Heart left ventricle (tissue), 16 donors: ENCODE measurements at regions not wholly inside any gene's neighbourhood (a gene's known extent, or its start where the extent isn't known, plus 50 kb on each side); places are given as distances from the start of the nearest gene placed in this dataset.

Source experiments
- ATAC-seq, 4 donors: fragments of 200-7000 bp; cut with Tn5 transposase; one replicate each; pipeline ENCODE4 v1.9.1; 2020 to 2022; ENCODE audit warnings: moderate library complexity in 4 of 4, mild to moderate bottlenecking in 3 of 4, moderate number of reproducible peaks in 1 of 4
- DNase-seq, 5 donors: peaks; one replicate each; pipeline ENCODE4 v3.0.0-alpha.2; 2020
- H3K27ac ChIP-seq, 12 donors: fragments of 200-600 bp; sonication (generic) in 4 of 12; one replicate each; pipeline versions ENCODE4 v1.5.0 to v1.8.0; 2016 to 2022; ENCODE audit warnings: mild to moderate bottlenecking in 2 of 12
- H3K27me3 ChIP-seq, 9 donors: fragments of 200-600 bp; sonication (generic) in 2 of 9; one replicate each; pipeline versions ENCODE4 v1.5.1 to v1.8.0; 2016 to 2022; ENCODE audit warnings: mild to moderate bottlenecking in 3 of 9
- H3K36me3 ChIP-seq, 9 donors: fragments of 200-600 bp; sonication (generic) in 2 of 9; one replicate each; pipeline versions ENCODE4 v1.5.0 to v1.8.0; 2018 to 2022; ENCODE audit warnings: mild to moderate bottlenecking in 2 of 9
- H3K4me1 ChIP-seq, 12 donors: fragments of 200-600 bp; sonication (generic) in 4 of 12; one replicate each; pipeline versions ENCODE4 v1.5.0 to v1.8.0; 2016 to 2022; ENCODE audit warnings: mild to moderate bottlenecking in 3 of 12
- H3K4me3 ChIP-seq, 12 donors: fragments of 200-600 bp; sonication (generic) in 4 of 12; one replicate each; pipeline versions ENCODE4 v1.5.0 to v1.8.0; 2017 to 2022; ENCODE audit warnings: mild to moderate bottlenecking in 9 of 12, moderate library complexity in 4 of 12
- H3K9me3 ChIP-seq, 12 donors: fragments of 200-600 bp; sonication (generic) in 4 of 12; one replicate each; pipeline versions ENCODE4 v1.5.0 to v1.8.0; 2016 to 2022; ENCODE audit warnings: mild to moderate bottlenecking in 1 of 12
- CTCF ChIP-seq, 12 donors: fragments of 200-600 bp; sonication (generic) in 4 of 12; IDR thresholded peaks; one replicate each; pipeline versions ENCODE4 v1.5.0 to v1.8.0; 2018 to 2022; ENCODE audit warnings: antibody characterized with exemption in 12 of 12, mild to moderate bottlenecking in 5 of 12
- POLR2A ChIP-seq, 2 donors: fragments of 450-650 bp; IDR thresholded peaks; one replicate each; pipeline ENCODE4 v1.6.1; 2017; ENCODE audit warnings: antibody characterized with exemption in 2 of 2, mild to moderate bottlenecking in 2 of 2, moderate library complexity in 2 of 2
- WGBS, 4 donors: extraction: QIAGEN DNeasy Blood & Tissue Kit in 2 of 4; methylation state at CpG; one replicate each; pipeline versions ENCODE4 v1.1.5 to v1.1.7; 2013 to 2018; 5-methylcytosine and 5-hydroxymethylcytosine counted together
- intact Hi-C, 10 donors: fragments of 100-400 bp; cut with DNase I; formaldehyde crosslinking; loops; one replicate each; pipeline versions ENCODE4 v1.11.1 to v1.14.2; 2022
- donor health status: ischemic (EF 13 %, LVEDD 7.1; RV severe dilation, severe dysfunction).
- donor health status: healthy with polysubstance abuse.
- donor health status: DM: no; HTN: yes; CAD: no.
- donor health status: DM: no; HTN: no; CAD: no.
- donor health status: ischemic (EF 25% LVEDD 6.9; RV normal size, moderate dysfunction).
- donor health status: ischemic (EF 25% LVEDD 5.7; RV mildly dilated, moderate dysfunction).
- donor health status: healthy.
- donor health status: DM: yes; HTN: yes; CAD: no.
- donor health status: ischemic (EF 35%, LVEDD 5.7; RV mildly dilated, moderate dysfunction).
- donor health status: nonischemic (EF 11% LVEDD 7.7; RV severe dilation, severe dysfunction).
- donor health status: DM: yes; HTN: yes; CAD: no.
- donor health status: PGD.
- donor health status: ischemic (EF 29% LVEDD 5.4; RV normal size, mild dysfunction).
- donor health status: nonischemic (EF 23%, LVEDD 6.1; RV moderate dilation, normal function).

GRCh38 chr6:130622142-130622541, 205.1 kb upstream of the SMLR1 start:
- ATAC-seq, result no peak
- no peak for TF ChIP-seq CTCF (IDR thresholded peaks at IDR 0.05)
- no peak for TF ChIP-seq POLR2A (IDR thresholded peaks at IDR 0.05)
- intact Hi-C loops, result no loop called here

GRCh38 chr6:130624046-130624445, 203.2 kb upstream of the SMLR1 start:
- no peaks in the 10 kb centered on the region for H3K36me3 ChIP-seq
- ATAC-seq, result no peak
- intact Hi-C loops, result no loop called here

More at GRCh38 chr6:130622142-130622541, 205.1 kb upstream of the SMLR1 start:
- H3K4me1 ChIP-seq, result no peaks in the 10 kb centered on the region
- H3K36me3 ChIP-seq, result no peaks in the 10 kb centered on the region
- peaks cover 0 to 17% (median 0%) of the 10 kb centered on the region in 12 donors for H3K9me3 ChIP-seq
- H3K27ac ChIP-seq, result no peak overlapping the region
- no peak for DNase-seq
- H3K27me3 ChIP-seq, result no peaks in the 10 kb centered on the region
- H3K4me3 ChIP-seq, result no peak overlapping the region

GRCh38 chr6:130625825-130626527, 201.2 kb upstream of the SMLR1 start:
- no peaks in the 10 kb centered on the region for H3K36me3 ChIP-seq
- H3K4me3 ChIP-seq, result no peak overlapping the region
- no peak overlapping the region for H3K27ac ChIP-seq
- intact Hi-C loops, result no loop called here
- no peaks in the 10 kb centered on the region for H3K4me1 ChIP-seq
- DNase-seq (no peak), ATAC-seq (no peak)
- WGBS, 4 donors, result 55 to 79% (median 72%) methylated on average over 3 of the region's 3 CpGs
- no peak for TF ChIP-seq POLR2A (IDR thresholded peaks at IDR 0.05)
- H3K9me3 ChIP-seq, result peaks cover 0 to 17% (median 0%) of the 10 kb centered on the region in 12 donors
- no peaks in the 10 kb centered on the region for H3K27me3 ChIP-seq

More at GRCh38 chr6:130624046-130624445, 203.2 kb upstream of the SMLR1 start:
- WGBS, 4 donors, result 78 to 85% (median 80%) methylated on average over 2 of the region's 2 CpGs
- H3K27me3 ChIP-seq, result no peaks in the 10 kb centered on the region
- DNase-seq, result no peak
- peaks cover 0 to 17% (median 0%) of the 10 kb centered on the region in 12 donors for H3K9me3 ChIP-seq
- no peak overlapping the region for H3K27ac ChIP-seq
- TF ChIP-seq CTCF (IDR thresholded peaks at IDR 0.05), result no peak
- no peak for TF ChIP-seq POLR2A (IDR thresholded peaks at IDR 0.05)
- no peak overlapping the region for H3K4me3 ChIP-seq
- no peaks in the 10 kb centered on the region for H3K4me1 ChIP-seq

- Histone ChIP-seq H3K9me3 (peaks cover 0 to 2% (median 0%) of the 10 kb centered on the region in 12 donors), H3K4me3 (no peak overlapping the region), H3K36me3 (no peaks in the 10 kb centered on the region), H3K4me1 (peaks cover 0 to 3% (median 0%) of the 10 kb centered on the region in 12 donors), H3K27me3 (no peaks in the 10 kb centered on the region), H3K27ac (no peak overlapping the region)
- DNase-seq (no peak), ATAC-seq (no peak)
- intact Hi-C loops, result no loop called here
- no peak for TF ChIP-seq CTCF (IDR thresholded peaks at IDR 0.05)
- TF ChIP-seq POLR2A (IDR thresholded peaks at IDR 0.05), result no peak
- 90 to 93% (median 90%) methylated on average over 4 of the region's 4 CpGs for WGBS, 4 donors
Measured at GRCh38 chr6:130628862-130629261, 198.3 kb upstream of the SMLR1 start.

- ATAC-seq (no peak), DNase-seq (no peak)
- intact Hi-C loops, result no loop called here
- no peaks in the 10 kb centered on the region for H3K36me3 ChIP-seq
- no peaks in the 10 kb centered on the region for H3K27me3 ChIP-seq
- no peak overlapping the region for H3K4me3 ChIP-seq
- TF ChIP-seq POLR2A (IDR thresholded peaks at IDR 0.05) (no peak), CTCF (IDR thresholded peaks at IDR 0.05) (no peak)
- peaks cover 0 to 3% (median 0%) of the 10 kb centered on the region in 12 donors for H3K4me1 ChIP-seq
- H3K9me3 ChIP-seq, result no peaks in the 10 kb centered on the region
- H3K27ac ChIP-seq, result no peak overlapping the region
Measured at GRCh38 chr6:130629640-130630039, 197.6 kb upstream of the SMLR1 start.
